ENCODE measurements at regions not wholly inside any gene's neighbourhood (a gene's known extent, or its start where the extent isn't known, plus 50 kb on each side); places are given as distances from the start of the nearest gene placed in this dataset.

DNA sequence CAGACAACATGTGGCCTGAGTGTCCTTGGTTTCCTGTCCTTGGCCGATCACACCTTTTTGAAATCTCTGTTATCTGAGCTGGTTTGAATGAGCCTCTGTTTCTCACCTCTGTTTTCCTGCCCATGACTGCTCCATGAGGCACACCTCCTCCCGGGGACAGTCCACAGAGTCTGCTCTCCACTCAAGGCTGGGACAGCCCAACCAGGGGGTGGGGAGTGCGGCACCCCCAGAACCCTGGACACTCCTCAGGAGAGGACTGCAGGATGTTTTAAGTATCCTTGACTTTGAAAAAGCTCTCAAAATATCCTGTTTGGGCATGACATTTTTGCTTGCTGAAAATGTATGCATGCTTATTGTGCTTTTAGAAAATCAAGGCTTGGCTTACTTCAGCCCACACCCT is 333.0 kb upstream of the N4BP1 start:
- H3K4me1 ChIP-seq (ENCODE audit: insufficient read depth, low read length): no peaks in the 10 kb centered on the region
- H2AFZ ChIP-seq (ENCODE audit: low read length): no peak overlapping the region
- H3K27me3 ChIP-seq (ENCODE audit: insufficient read depth, low read length): no peaks in the 10 kb centered on the region
- no peaks in the 10 kb centered on the region for H3K79me2 ChIP-seq (ENCODE audit: insufficient read depth, low read length)
- H3K36me3 ChIP-seq (ENCODE audit: insufficient read depth, low read length): no peaks in the 10 kb centered on the region
- no peak overlapping the region for H3K4me2 ChIP-seq (ENCODE audit: insufficient read depth, low read length)
- no peaks in the 10 kb centered on the region for H3K9me3 ChIP-seq (ENCODE audit: low read depth, low read length)
- no peak overlapping the region for H3K27ac ChIP-seq (ENCODE audit: low read depth, low read length)
- no peak for TF ChIP-seq CTCF (IDR thresholded peaks at IDR 0.05; ENCODE audit: extremely low read depth, low read depth, low read length)
- no peak overlapping the region for H3K4me3 ChIP-seq (ENCODE audit: insufficient read depth, low read length)
- DNase-seq (ENCODE audit: insufficient read length, low spot score, missing footprints): no peak
- no peaks in the 10 kb centered on the region for H4K20me1 ChIP-seq (ENCODE audit: insufficient read depth, low read length)

DNA sequence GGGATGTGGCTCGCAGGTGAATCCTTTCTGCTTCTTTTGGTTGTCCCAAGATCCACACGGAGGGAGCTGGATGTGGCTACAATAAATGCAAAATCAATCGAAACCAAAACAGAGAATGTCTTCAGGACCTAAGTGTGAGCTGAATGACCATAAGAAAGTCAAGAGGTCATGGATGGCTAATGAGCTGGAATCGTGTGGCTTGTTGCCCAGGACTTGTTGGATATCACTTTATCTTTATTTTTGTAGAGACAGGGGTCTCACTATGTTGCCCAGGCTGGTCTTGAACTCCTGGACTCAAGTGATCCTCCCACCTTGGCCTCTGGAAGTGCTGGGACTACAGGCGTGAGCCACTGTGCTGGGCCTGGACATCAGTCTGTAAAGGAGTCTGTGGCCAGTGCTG is 326.8 kb upstream of the N4BP1 start:
- Histone ChIP-seq H3K9me3 (ENCODE audit: low read depth, low read length) (no peaks in the 10 kb centered on the region), H3K4me2 (ENCODE audit: insufficient read depth, low read length) (no peak overlapping the region), H3K27ac (ENCODE audit: low read depth, low read length) (no peak overlapping the region), H3K36me3 (ENCODE audit: insufficient read depth, low read length) (no peaks in the 10 kb centered on the region), H4K20me1 (ENCODE audit: insufficient read depth, low read length) (no peaks in the 10 kb centered on the region), H3K4me1 (ENCODE audit: insufficient read depth, low read length) (no peaks in the 10 kb centered on the region), H3K79me2 (ENCODE audit: insufficient read depth, low read length) (no peaks in the 10 kb centered on the region), H3K4me3 (ENCODE audit: insufficient read depth, low read length) (no peak overlapping the region), H3K27me3 (ENCODE audit: insufficient read depth, low read length) (no peaks in the 10 kb centered on the region), H2AFZ (ENCODE audit: low read length) (no peak overlapping the region)
- no peak for TF ChIP-seq CTCF (IDR thresholded peaks at IDR 0.05; ENCODE audit: extremely low read depth, low read depth, low read length)
- DNase-seq (ENCODE audit: insufficient read length, low spot score, missing footprints): no peak

- Histone ChIP-seq H2AFZ (ENCODE audit: low read length) (no peak overlapping the region), H3K9me3 (ENCODE audit: low read depth, low read length) (peaks cover 3% of the 10 kb centered on the region), H3K79me2 (ENCODE audit: insufficient read depth, low read length) (no peaks in the 10 kb centered on the region), H3K4me3 (ENCODE audit: insufficient read depth, low read length) (no peak overlapping the region), H4K20me1 (ENCODE audit: insufficient read depth, low read length) (no peaks in the 10 kb centered on the region), H3K4me2 (ENCODE audit: insufficient read depth, low read length) (no peak overlapping the region), H3K27ac (ENCODE audit: low read depth, low read length) (no peak overlapping the region), H3K4me1 (ENCODE audit: insufficient read depth, low read length) (no peaks in the 10 kb centered on the region), H3K27me3 (ENCODE audit: insufficient read depth, low read length) (no peaks in the 10 kb centered on the region), H3K36me3 (ENCODE audit: insufficient read depth, low read length) (no peaks in the 10 kb centered on the region)
- TF ChIP-seq CTCF (IDR thresholded peaks at IDR 0.05; ENCODE audit: extremely low read depth, low read depth, low read length): no peak
- DNase-seq (ENCODE audit: insufficient read length, low spot score, missing footprints): no peak
These were observed 322.4 kb upstream of the N4BP1 start for GRCh38 chr16:48932216-48932855.

- Histone ChIP-seq H3K4me1 (ENCODE audit: insufficient read depth, low read length) (no peaks in the 10 kb centered on the region), H3K27ac (ENCODE audit: low read depth, low read length) (no peak overlapping the region), H3K36me3 (ENCODE audit: insufficient read depth, low read length) (no peaks in the 10 kb centered on the region), H3K27me3 (ENCODE audit: insufficient read depth, low read length) (no peaks in the 10 kb centered on the region), H2AFZ (ENCODE audit: low read length) (no peak overlapping the region), H3K4me2 (ENCODE audit: insufficient read depth, low read length) (no peak overlapping the region), H3K9me3 (ENCODE audit: low read depth, low read length) (peaks cover 8% of the 10 kb centered on the region), H3K4me3 (ENCODE audit: insufficient read depth, low read length) (no peak overlapping the region), H3K79me2 (ENCODE audit: insufficient read depth, low read length) (no peaks in the 10 kb centered on the region), H4K20me1 (ENCODE audit: insufficient read depth, low read length) (no peaks in the 10 kb centered on the region)
- no peak for DNase-seq (ENCODE audit: insufficient read length, low spot score, missing footprints)
- TF ChIP-seq CTCF (IDR thresholded peaks at IDR 0.05; ENCODE audit: extremely low read depth, low read depth, low read length): no peak
These were observed 321.1 kb upstream of the N4BP1 start for GRCh38 chr16:48930951-48931553.
